OCI-LY7 (cell line): ENCODE measurements at regions not wholly inside any gene's neighbourhood (a gene's known extent, or its start where the extent isn't known, plus 50 kb on each side); places are given as distances from the start of the nearest gene placed in this dataset.
"Not testable (repeated sequence)": the region's sequence is repeated elsewhere in the genome, so short reads cannot be mapped to it uniquely, and the experiment has no call there.

Source experiments
- BruUV-seq: library from RNA; stranded (reverse); fragments of 400-500 nt; replicated peaks from 2 replicates; lab custom pipeline; 2021; lab: Mats Ljungman, UMichigan
- CTCF ChIA-PET: fragments of 300-600 bp; sonication (Branson Sonifier 250); formaldehyde crosslinking; loops from one replicate; lab custom pipeline; 2022; ENCODE audit warnings: antibody characterized with exemption; ENCODE audit not compliant: unreplicated experiment; lab: Charles Lee
- POLR2A ChIA-PET: fragments of 300-600 bp; sonication (Branson Sonifier 250); formaldehyde crosslinking; loops from one replicate; lab custom pipeline; 2022; ENCODE audit warnings: antibody characterized with exemption; lab: Charles Lee
- DNase-seq: peaks from one replicate; pipeline ENCODE4 v3.0.0-alpha.2; 2015; ENCODE audit warnings: low spot score
- H2AFZ ChIP-seq: fragments of 200-600 bp; sonication (generic), shearing (Covaris generic); 2 replicates; pipeline ENCODE4 v1.6.1; 2014; ENCODE audit warnings: mild to moderate bottlenecking, antibody characterized with exemption, low read length, moderate library complexity
- H3K27ac ChIP-seq: fragments of 200-600 bp; sonication (generic); 2 replicates; pipeline ENCODE4 v1.5.1; 2014; ENCODE audit warnings: mixed run types, low read depth, mild to moderate bottlenecking, moderate library complexity, low read length, inconsistent platforms; ENCODE audit not compliant: poor library complexity, severe bottlenecking
- H3K36me3 ChIP-seq: fragments of 200-600 bp; sonication (generic); 2 replicates; pipeline ENCODE4 v1.6.1; 2014; ENCODE audit warnings: mild to moderate bottlenecking, antibody characterized with exemption, low read length, moderate library complexity, mixed read lengths; ENCODE audit not compliant: insufficient read depth
- H3K4me1 ChIP-seq: fragments of 200-600 bp; sonication (generic); 2 replicates; pipeline ENCODE4 v1.5.1; 2014; ENCODE audit warnings: mild to moderate bottlenecking, low read length; ENCODE audit not compliant: insufficient read depth, poor library complexity, severe bottlenecking
- H3K4me2 ChIP-seq: fragments of 200-600 bp; sonication (generic); 2 replicates; pipeline ENCODE4 v1.6.1; 2014; ENCODE audit warnings: mild to moderate bottlenecking, low read length
- H3K4me3 ChIP-seq: fragments of 200-600 bp; sonication (generic); 2 replicates; pipeline ENCODE4 v1.5.1; 2014; ENCODE audit warnings: mild to moderate bottlenecking, low read depth, low read length; ENCODE audit not compliant: poor library complexity, severe bottlenecking
- H3K79me2 ChIP-seq: fragments of 200-600 bp; sonication (generic); 2 replicates; pipeline ENCODE4 v1.6.1; 2016; ENCODE audit warnings: low read depth, mild to moderate bottlenecking, low read length, moderate library complexity, mixed read lengths; ENCODE audit not compliant: insufficient read depth
- H3K9me2 ChIP-seq: fragments of 200-600 bp; sonication (generic); 2 replicates; pipeline ENCODE4 v1.6.1; 2016; ENCODE audit warnings: mild to moderate bottlenecking, low read length, mixed read lengths; ENCODE audit not compliant: insufficient read depth
- H3K9me3 ChIP-seq: fragments of 200-600 bp; sonication (generic); 2 replicates; pipeline ENCODE4 v1.6.1; 2014; ENCODE audit warnings: mild to moderate bottlenecking, mixed run types, low read length, mixed read lengths
- H4K20me1 ChIP-seq: fragments of 200-600 bp; sonication (generic); 2 replicates; pipeline ENCODE4 v1.6.1; 2014; ENCODE audit warnings: mild to moderate bottlenecking, antibody characterized with exemption, low read length, moderate library complexity, mixed read lengths; ENCODE audit not compliant: insufficient read depth
- CTCF ChIP-seq: fragments of 200-600 bp; sonication (generic); conservative IDR thresholded peaks from 2 replicates; pipeline ENCODE4 v1.5.1; 2014; ENCODE audit warnings: mild to moderate bottlenecking, antibody characterized with exemption, low read length, moderate library complexity, mixed read lengths
- EZH2phosphoT487 ChIP-seq: fragments of 200-600 bp; sonication (generic); IDR thresholded peaks from 2 replicates; pipeline ENCODE4 v1.6.1; 2018; ENCODE audit warnings: low read depth, borderline replicate concordance, mild to moderate bottlenecking, mixed run types, antibody characterized with exemption, low read length, moderate library complexity, mixed read lengths
- intact Hi-C: fragments of 100-400 bp; cut with micrococcal nuclease; formaldehyde crosslinking; loops from one replicate; pipeline ENCODE4 v1.10.0; 2022; ENCODE audit not compliant: unreplicated experiment

DNA sequence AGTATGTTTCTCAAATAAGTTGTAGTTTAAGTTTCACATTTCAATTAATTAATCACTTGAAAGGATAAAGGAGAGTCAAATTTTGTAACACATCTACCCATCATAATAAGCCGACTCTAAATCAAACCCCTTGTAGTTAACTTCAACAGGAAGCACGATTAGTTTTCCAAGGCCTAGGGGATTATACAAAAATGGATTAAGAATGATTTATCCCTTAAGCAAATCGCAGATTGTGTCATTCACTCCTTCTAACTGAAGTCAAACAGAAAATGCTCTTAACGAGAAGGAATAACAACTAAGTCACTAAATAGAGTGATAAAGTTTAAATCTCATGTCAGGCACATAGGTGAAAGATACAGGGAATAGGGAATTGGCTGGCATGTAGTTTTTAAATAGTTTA, 792.8 kb downstream of the ZPLD1 start:
- intact Hi-C loops, result no loop called here

GRCh38 chr3:103247459-103247858, 812.6 kb downstream of the ZPLD1 start:
- no peaks in the 10 kb centered on the region for H3K9me3 ChIP-seq
- no peaks in the 10 kb centered on the region for H3K79me2 ChIP-seq
- no peaks in the 10 kb centered on the region for H4K20me1 ChIP-seq
- no peak for DNase-seq
- no TSS peak for BruUV-seq
- no peak overlapping the region for H3K4me3 ChIP-seq
- H2AFZ ChIP-seq, result no peak overlapping the region
- no peak overlapping the region for H3K4me2 ChIP-seq
- H3K36me3 ChIP-seq, result no peaks in the 10 kb centered on the region
- no peak overlapping the region for H3K27ac ChIP-seq
- H3K9me2 ChIP-seq, result no peaks in the 10 kb centered on the region
- ChIA-PET POLR2A (no interaction called here), CTCF (no interaction called here)
- TF ChIP-seq CTCF (no peak), EZH2phosphoT487 (no peak)
- H3K4me1 ChIP-seq, result no peaks in the 10 kb centered on the region
- intact Hi-C loops, result no loop called here

More for the DNA sequence above, 792.8 kb downstream of the ZPLD1 start:
- Histone ChIP-seq H2AFZ (no peak overlapping the region), H3K9me2 (no peaks in the 10 kb centered on the region), H3K4me2 (no peak overlapping the region), H4K20me1 (no peaks in the 10 kb centered on the region), H3K27ac (no peak overlapping the region), H3K9me3 (no peaks in the 10 kb centered on the region), H3K79me2 (no peaks in the 10 kb centered on the region), H3K36me3 (no peaks in the 10 kb centered on the region), H3K4me3 (no peak overlapping the region), H3K4me1 (no peaks in the 10 kb centered on the region)
- ChIA-PET CTCF (no interaction called here), POLR2A (no interaction called here)
- TF ChIP-seq EZH2phosphoT487 (no peak), CTCF (no peak)
- no peak for DNase-seq
- no TSS peak for BruUV-seq

DNA sequence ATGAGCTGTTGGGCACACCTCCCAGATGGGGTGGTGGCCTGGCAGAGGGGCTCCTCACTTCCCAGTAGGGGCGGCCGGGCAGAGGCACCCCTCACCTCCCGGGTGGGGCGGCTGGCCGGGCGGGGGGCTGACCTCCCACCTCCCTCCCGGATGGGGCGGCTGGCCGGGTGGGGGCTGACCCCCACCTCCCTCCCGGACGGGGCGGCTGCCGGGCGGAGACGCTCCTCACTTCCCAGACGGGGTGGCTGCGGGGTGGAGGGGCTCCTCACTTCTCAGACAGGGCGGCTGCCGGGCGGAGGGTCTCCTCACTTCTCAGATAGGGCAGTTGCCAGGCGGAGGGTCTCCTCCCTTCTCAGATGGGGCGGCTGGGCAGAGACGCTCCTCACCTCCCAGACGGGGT, 820.0 kb downstream of the ZPLD1 start:
- H3K4me2 ChIP-seq, BruUV-seq, H3K36me3 ChIP-seq, DNase-seq, H3K4me1 ChIP-seq, CTCF ChIA-PET, H2AFZ ChIP-seq, H3K79me2 ChIP-seq, H4K20me1 ChIP-seq, intact Hi-C loops, H3K9me2 ChIP-seq, H3K9me3 ChIP-seq, POLR2A ChIA-PET, H3K4me3 ChIP-seq, H3K27ac ChIP-seq: not testable (repeated sequence)
